WTC11 (cell line): ENCODE measurements at regions not wholly inside any gene's neighbourhood (a gene's known extent, or its start where the extent isn't known, plus 50 kb on each side); places are given as distances from the start of the nearest gene placed in this dataset.

Experiments used
- ATAC-seq: fragments of 200-7000 bp; cut with Tn5 transposase; 2 replicates; pipeline ENCODE4 v1.10.0; 2021; ENCODE audit warnings: mild to moderate bottlenecking, moderate library complexity
- CTCF ChIA-PET: fragments of 300-600 bp; sonication (Branson Sonifier 250); formaldehyde crosslinking; loops from one replicate; lab custom pipeline; 2021; ENCODE audit warnings: antibody characterized with exemption; lab: Charles Lee
- POLR2A ChIA-PET: fragments of 350-600 bp; sonication (Branson Sonifier 250); formaldehyde crosslinking; loops from one replicate; lab custom pipeline; 2021; ENCODE audit warnings: antibody characterized with exemption; lab: Charles Lee
- DNase-seq: peaks from one replicate; pipeline ENCODE4 v3.0.0; 2021; ENCODE audit warnings: low spot score
- H3K27ac Mint-ChIP-seq: 2 replicates; pipeline ENCODE4 v1.8.0; 2021; ENCODE audit warnings: mixed read lengths
- H3K27me3 Mint-ChIP-seq: 2 replicates; pipeline ENCODE4 v1.8.0; 2021; ENCODE audit warnings: low read depth, mild to moderate bottlenecking, moderate library complexity, mixed read lengths
- H3K36me3 Mint-ChIP-seq: 2 replicates; pipeline ENCODE4 v1.8.0; 2021; ENCODE audit warnings: mixed read lengths
- H3K4me1 Mint-ChIP-seq: 2 replicates; pipeline ENCODE4 v1.8.0; 2022; ENCODE audit warnings: mixed read lengths
- H3K4me3 Mint-ChIP-seq: 2 replicates; pipeline ENCODE4 v1.8.0; 2021; ENCODE audit warnings: mild to moderate bottlenecking, moderate library complexity, mixed read lengths
- H3K9me3 Mint-ChIP-seq: 2 replicates; pipeline ENCODE4 v1.8.0; 2021; ENCODE audit warnings: mixed read lengths
- AFF4 ChIP-seq: sonication (generic); formaldehyde crosslinking; IDR thresholded peaks from 2 replicates; pipeline ENCODE4 v1.8.1; 2023; ENCODE audit warnings: mild to moderate bottlenecking, missing genetic modification reagents, borderline replicate concordance
- CBFB ChIP-seq: sonication (generic); formaldehyde crosslinking; IDR thresholded peaks from 2 replicates; pipeline ENCODE4 v1.8.1; 2022; ENCODE audit warnings: mild to moderate bottlenecking, low read depth, missing genetic modification reagents
- CTCF ChIP-seq: fragments of 200-600 bp; IDR thresholded peaks from 2 replicates; pipeline ENCODE4 v1.8.0; 2022; ENCODE audit warnings: antibody characterized with exemption
- E2F5 ChIP-seq: sonication (generic); formaldehyde crosslinking; IDR thresholded peaks from 2 replicates; pipeline ENCODE4 v1.8.1; 2022; ENCODE audit warnings: mild to moderate bottlenecking, moderate library complexity, missing genetic modification reagents
- ESRRA ChIP-seq: sonication (generic); formaldehyde crosslinking; IDR thresholded peaks from 2 replicates; pipeline ENCODE4 v1.8.1; 2022; ENCODE audit warnings: mild to moderate bottlenecking, missing genetic modification reagents, borderline replicate concordance
- FOXK1 ChIP-seq: sonication (generic); formaldehyde crosslinking; IDR thresholded peaks from 2 replicates; pipeline ENCODE4 v1.8.0; 2022; ENCODE audit warnings: mild to moderate bottlenecking, moderate library complexity, missing genetic modification reagents
- MLX ChIP-seq: sonication (generic); formaldehyde crosslinking; IDR thresholded peaks from 2 replicates; pipeline ENCODE4 v1.8.1; 2023; ENCODE audit warnings: mild to moderate bottlenecking, missing genetic modification reagents, moderate library complexity
- MXD4 ChIP-seq: fragments of 250-450 bp; sonication (Bioruptor Pico); IDR thresholded peaks from 2 replicates; pipeline ENCODE4 v1.8.0; 2021; ENCODE audit warnings: mild to moderate bottlenecking, moderate library complexity, borderline replicate concordance
- NFE2L1 ChIP-seq: sonication (generic); formaldehyde crosslinking; IDR thresholded peaks from 2 replicates; pipeline ENCODE4 v1.8.1; 2023; ENCODE audit warnings: missing genetic modification reagents
- SOX15 ChIP-seq: fragments of 250-450 bp; sonication (Bioruptor Pico); IDR thresholded peaks from 2 replicates; pipeline ENCODE4 v1.9.0; 2021; ENCODE audit warnings: mild to moderate bottlenecking
- TEAD4 ChIP-seq: sonication (generic); formaldehyde crosslinking; IDR thresholded peaks from 2 replicates; pipeline ENCODE4 v1.8.0; 2022; ENCODE audit warnings: mild to moderate bottlenecking, missing genetic modification reagents
- TP53 ChIP-seq: sonication (generic); formaldehyde crosslinking; IDR thresholded peaks from 2 replicates; pipeline ENCODE4 v1.8.1; 2023; ENCODE audit warnings: mild to moderate bottlenecking, missing genetic modification reagents
- ZBTB43 ChIP-seq: sonication (generic); formaldehyde crosslinking; IDR thresholded peaks from 2 replicates; pipeline ENCODE4 v1.8.1; 2023; ENCODE audit warnings: mild to moderate bottlenecking, missing genetic modification reagents
- ZNF121 ChIP-seq: sonication (generic); formaldehyde crosslinking; IDR thresholded peaks from 2 replicates; pipeline ENCODE4 v1.8.0; 2023; ENCODE audit warnings: missing genetic modification reagents
- ZNF425 ChIP-seq: fragments of 250-450 bp; sonication (Bioruptor Pico); conservative IDR thresholded peaks from 2 replicates; pipeline ENCODE4 v1.9.0; 2021; ENCODE audit warnings: mild to moderate bottlenecking
- ZNF532 ChIP-seq: fragments of 250-450 bp; sonication (Bioruptor Pico); IDR thresholded peaks from 2 replicates; pipeline ENCODE4 v1.9.0; 2021; ENCODE audit warnings: mild to moderate bottlenecking, borderline replicate concordance

- ChIA-PET CTCF (no interaction called here), POLR2A (no interaction called here)
- H3K4me1 Mint-ChIP-seq = peaks cover 8% of the 10 kb centered on the region
- no peak overlapping the region for H3K27ac Mint-ChIP-seq
- TF ChIP-seq MLX (CRISPR knock-in tag) (no peak), MXD4 (no peak), TEAD4 (no peak), ZNF425 (no peak), CTCF (no peak), CBFB (CRISPR knock-in tag) (no peak), NFE2L1 (CRISPR knock-in tag) (no peak)
- H3K27me3 Mint-ChIP-seq = no peaks in the 10 kb centered on the region; the same call in 1 of the 2 replicates
- no peak for ATAC-seq
- peaks cover 21% of the 10 kb centered on the region for H3K9me3 Mint-ChIP-seq
- no peak for DNase-seq
- no peak overlapping the region for H3K4me3 Mint-ChIP-seq
- H3K36me3 Mint-ChIP-seq = no peaks in the 10 kb centered on the region
These were observed 203.8 kb downstream of the SNX19 start for GRCh38 chr11:130712480-130712879.

- no peak for DNase-seq
- no peak overlapping the region for H3K27ac Mint-ChIP-seq
- no peaks in the 10 kb centered on the region for H3K36me3 Mint-ChIP-seq
- H3K27me3 Mint-ChIP-seq = no peaks in the 10 kb centered on the region; the same call in 1 of the 2 replicates
- POLR2A ChIA-PET = no interaction called here
- ATAC-seq = no peak
- H3K9me3 Mint-ChIP-seq = peaks cover 7% of the 10 kb centered on the region; the same call in 1 of the 2 replicates
- no peak for TF ChIP-seq SOX15 (CRISPR knock-in tag)
- CTCF ChIA-PET = no interaction called here
- no peak overlapping the region for H3K4me3 Mint-ChIP-seq
- H3K4me1 Mint-ChIP-seq = peaks cover 8% of the 10 kb centered on the region
These were observed 201.0 kb downstream of the SNX19 start for GRCh38 chr11:130715085-130715876.

- POLR2A ChIA-PET = no interaction called here
- no peak for TF ChIP-seq FOXK1
- no peak for TF ChIP-seq ZNF532 (CRISPR knock-in tag)
- TF ChIP-seq AFF4 (CRISPR knock-in tag) = no peak
- no peak for TF ChIP-seq ZNF121 (CRISPR knock-in tag)
- TF ChIP-seq E2F5 (CRISPR knock-in tag) = no peak
- no peak for TF ChIP-seq ESRRA
- TF ChIP-seq ZBTB43 (CRISPR knock-in tag) = no peak
- TF ChIP-seq TP53 (CRISPR knock-in tag) = no peak
These were observed 200.4 kb downstream of the SNX19 start for GRCh38 chr11:130715877-130716220.

More at GRCh38 chr11:130715877-130716220, 200.4 kb downstream of the SNX19 start:
- H3K27ac Mint-ChIP-seq = no peak overlapping the region
- ATAC-seq (no peak), DNase-seq (no peak)
- H3K4me3 Mint-ChIP-seq = no peak overlapping the region
- CTCF ChIA-PET = no interaction called here
- H3K36me3 Mint-ChIP-seq = no peaks in the 10 kb centered on the region
- no peaks in the 10 kb centered on the region; the same call in 1 of the 2 replicates for H3K27me3 Mint-ChIP-seq
- H3K4me1 Mint-ChIP-seq = peaks cover 8% of the 10 kb centered on the region
- peaks cover 7% of the 10 kb centered on the region; the same call in 1 of the 2 replicates for H3K9me3 Mint-ChIP-seq
